ENCODE measurements at regions not wholly inside any gene's neighbourhood (a gene's known extent, or its start where the extent isn't known, plus 50 kb on each side); places are given as distances from the start of the nearest gene placed in this dataset.

GRCh38 chr12:81005606-81006005 is 67.9 kb upstream of the LIN7A start:
- Histone ChIP-seq H3K4me2 (ENCODE audit: insufficient read depth in 1 of 2, low read depth in 2 of 2, low read length in 2 of 2) (no peak overlapping the region), H4K20me1 (replicated peaks in 1 of 2; ENCODE audit: control insufficient read depth in 1 of 2, insufficient read depth in 2 of 2, low read length in 2 of 2) (no peaks in the 10 kb centered on the region), H3K36me3 (ENCODE audit: control insufficient read depth in 2 of 4, insufficient read depth in 4 of 4, low read length in 3 of 4) (no peaks in the 10 kb centered on the region), H2BK5ac (ENCODE audit: low read depth, low read length) (no peak overlapping the region), H3K14ac (ENCODE audit: insufficient read length) (no peak overlapping the region), H3K23ac (ENCODE audit: insufficient read length) (no peak overlapping the region), H2BK12ac (ENCODE audit: low read depth, low read length) (no peak overlapping the region), H3K56ac (replicated peaks; ENCODE audit: insufficient read length, low read depth, low read length) (no peak overlapping the region), H3K79me2 (ENCODE audit: control insufficient read depth in 1 of 2, insufficient read depth in 2 of 2, low read length in 2 of 2) (no peaks in the 10 kb centered on the region), H3K18ac (ENCODE audit: extremely low read depth, low read length) (no peak overlapping the region), H4K91ac (replicated peaks; ENCODE audit: insufficient read length, low read length) (no peak overlapping the region), H3K23me2 (ENCODE audit: low read depth, low read length) (no peaks in the 10 kb centered on the region; the same call in 1 of the 2 replicates), H3K4ac (replicated peaks; ENCODE audit: insufficient read length, low read depth, low read length) (no peak overlapping the region), H2AK5ac (ENCODE audit: low read depth, low read length) (no peak overlapping the region), H2AFZ (ENCODE audit: low read length) (no peak overlapping the region), H3K4me1 (replicated peaks in 1 of 4; ENCODE audit: control insufficient read depth in 3 of 4, insufficient read depth in 4 of 4, low read length in 3 of 4) (no peaks in the 10 kb centered on the region), H2BK20ac (ENCODE audit: low read length) (no peak overlapping the region), H4K5ac (ENCODE audit: insufficient read length, low read depth, low read length) (no peak overlapping the region), H2BK120ac (replicated peaks; ENCODE audit: low read depth, low read length) (no peak overlapping the region), H3K4me3 (ENCODE audit: extremely low read depth in 1 of 4, insufficient read depth in 2 of 4, low read depth in 3 of 4, low read length in 4 of 4) (no peak overlapping the region), H4K8ac (ENCODE audit: extremely low read depth, insufficient read depth, low read length) (no peak overlapping the region), H2BK15ac (ENCODE audit: low read length) (no peak overlapping the region), H3K9me3 (ENCODE audit: insufficient read depth in 2 of 2, low read depth in 1 of 2, low read length in 1 of 2) (no peaks in the 10 kb centered on the region), H3K27me3 (replicated peaks in 1 of 4; ENCODE audit: control insufficient read depth in 3 of 4, extremely low read depth in 1 of 4, insufficient read depth in 3 of 4, low read length in 3 of 4) (no peaks in the 10 kb centered on the region), H3K9ac (replicated peaks in 1 of 4; ENCODE audit: extremely low read depth in 1 of 4, low read depth in 3 of 4, low read length in 3 of 4) (no peak overlapping the region), H3K79me1 (ENCODE audit: low read depth, low read length) (no peaks in the 10 kb centered on the region), H3K27ac (ENCODE audit: low read depth, low read length) (no peak overlapping the region)
- DNase-seq (ENCODE audit: low read depth in 1 of 2, low spot score in 2 of 2) (no peak), FAIRE-seq (no peak)
- CTCF ChIA-PET (ENCODE audit: partially characterized antibody): interaction anchor here (0.5 to 1.2 kb wide), 3 partner anchors 21 to 252 kb away, joined by 3 to 4 read pairs (median 3); no protein-coding TSS in a partner anchor
- WGBS, 2 experiments (ENCODE audit: extremely low coverage in 1 of 2, insufficient coverage in 1 of 2, insufficient read length in 1 of 2, insufficient replicate concordance in 2 of 2, low coverage in 1 of 2, low lambda C conversion rate in 2 of 2, missing lambda C conversion rate in 1 of 2): 92% methylated on average over 2 of the region's 2 CpGs; no CpG with 5 or more reads in 1 of the 2 experiments
- POLR2A ChIA-PET (ENCODE audit: partially characterized antibody): no interaction called here
- no peak for TF ChIP-seq CHD7 (IDR thresholded peaks at IDR 0.05; ENCODE audit: insufficient replicate concordance, low read length)
